Type B pancreatic cell (in vitro differentiated cells): ENCODE measurements at regions not wholly inside any gene's neighbourhood (a gene's known extent, or its start where the extent isn't known, plus 50 kb on each side); places are given as distances from the start of the nearest gene placed in this dataset.

ENCODE experiments used
- DNase-seq: peaks from one replicate; pipeline ENCODE4 v3.0.0; 2021; ENCODE audit warnings: mixed read lengths; ENCODE audit not compliant: unreplicated experiment; ENCODE audit errors: extremely low spot score
- H3K27ac Mint-ChIP-seq: 2 replicates; pipeline ENCODE4 v1.8.0; 2021; ENCODE audit warnings: mild to moderate bottlenecking, mixed read lengths
- H3K27me3 Mint-ChIP-seq: 2 replicates; pipeline ENCODE4 v1.8.0; 2021; ENCODE audit warnings: mixed read lengths
- H3K36me3 Mint-ChIP-seq: 2 replicates; pipeline ENCODE4 v1.8.0; 2021; ENCODE audit warnings: mixed read lengths
- H3K4me1 Mint-ChIP-seq: one replicate; pipeline ENCODE4 v1.8.0; 2021; ENCODE audit warnings: mixed read lengths; ENCODE audit not compliant: unreplicated experiment
- H3K4me3 Mint-ChIP-seq: 2 replicates; pipeline ENCODE4 v1.8.0; 2021; ENCODE audit warnings: mild to moderate bottlenecking, mixed read lengths
- H3K9me3 Mint-ChIP-seq: 2 replicates; pipeline ENCODE4 v1.8.0; 2021; ENCODE audit warnings: mixed read lengths
- CTCF ChIP-seq: fragments of 200-600 bp; sonication (generic); conservative IDR thresholded peaks from 2 replicates; pipeline ENCODE4 v1.5.0; 2021; ENCODE audit warnings: antibody characterized with exemption, mild to moderate bottlenecking

- no peak overlapping the region for H3K4me3 Mint-ChIP-seq
- no peaks in the 10 kb centered on the region for H3K36me3 Mint-ChIP-seq
- H3K27ac Mint-ChIP-seq, result no peak overlapping the region
- no peaks in the 10 kb centered on the region for H3K27me3 Mint-ChIP-seq
- H3K9me3 Mint-ChIP-seq, result peaks cover 9% of the 10 kb centered on the region
- no peak for TF ChIP-seq CTCF
- DNase-seq, result no peak
- H3K4me1 Mint-ChIP-seq, result no peaks in the 10 kb centered on the region
These were observed 881.3 kb upstream of the SEL1L start for GRCh38 chr14:82414853-82415539.

- Mint-ChIP-seq H3K27ac (no peak overlapping the region), H3K36me3 (no peaks in the 10 kb centered on the region), H3K9me3 (peaks cover 9% of the 10 kb centered on the region), H3K27me3 (no peaks in the 10 kb centered on the region), H3K4me1 (no peaks in the 10 kb centered on the region), H3K4me3 (no peak overlapping the region)
- no peak for DNase-seq
- TF ChIP-seq CTCF, result no peak
These were observed 886.3 kb upstream of the SEL1L start for GRCh38 chr14:82419933-82420332.

GRCh38 chr14:82420871-82421270 is 887.2 kb upstream of the SEL1L start:
- no peaks in the 10 kb centered on the region for H3K36me3 Mint-ChIP-seq
- no peaks in the 10 kb centered on the region for H3K4me1 Mint-ChIP-seq
- H3K9me3 Mint-ChIP-seq, result peaks cover 9% of the 10 kb centered on the region

GRCh38 chr14:82421286-82421685 is 887.6 kb upstream of the SEL1L start:
- Mint-ChIP-seq H3K4me1 (no peaks in the 10 kb centered on the region), H3K27ac (no peak overlapping the region), H3K27me3 (no peaks in the 10 kb centered on the region), H3K36me3 (no peaks in the 10 kb centered on the region), H3K4me3 (no peak overlapping the region), H3K9me3 (peaks cover 9% of the 10 kb centered on the region)
- no peak for DNase-seq
- TF ChIP-seq CTCF, result no peak

More at GRCh38 chr14:82420871-82421270, 887.2 kb upstream of the SEL1L start:
- Mint-ChIP-seq H3K4me3 (no peak overlapping the region), H3K27me3 (no peaks in the 10 kb centered on the region), H3K27ac (no peak overlapping the region)
- no peak for DNase-seq
- TF ChIP-seq CTCF, result no peak

GRCh38 chr14:82422230-82422629 is 888.6 kb upstream of the SEL1L start:
- TF ChIP-seq CTCF, result no peak
- no peak for DNase-seq
- Mint-ChIP-seq H3K36me3 (no peaks in the 10 kb centered on the region), H3K4me3 (no peak overlapping the region), H3K27me3 (no peaks in the 10 kb centered on the region), H3K9me3 (peaks cover 9% of the 10 kb centered on the region), H3K4me1 (no peaks in the 10 kb centered on the region), H3K27ac (no peak overlapping the region)

GRCh38 chr14:82425261-82425660 is 891.6 kb upstream of the SEL1L start:
- Mint-ChIP-seq H3K9me3 (no peaks in the 10 kb centered on the region), H3K36me3 (no peaks in the 10 kb centered on the region), H3K27ac (no peak overlapping the region), H3K4me3 (no peak overlapping the region), H3K4me1 (no peaks in the 10 kb centered on the region), H3K27me3 (no peaks in the 10 kb centered on the region)
- DNase-seq, result no peak
- no peak for TF ChIP-seq CTCF
